Dedifferentiated amniotic fluid mesenchymal stem cell (primary cell): ENCODE measurements at regions not wholly inside any gene's neighbourhood (a gene's known extent, or its start where the extent isn't known, plus 50 kb on each side); places are given as distances from the start of the nearest gene placed in this dataset.

Source experiments
- DNase-seq: peaks from one replicate; pipeline ENCODE4 v3.0.0-alpha.2; 2016; ENCODE audit errors: extremely low spot score

- no peak for DNase-seq
These were observed 72.9 kb upstream of the PPM1J start for GRCh38 chr1:112788054-112788453.

GRCh38 chr1:112783059-112783458 lies 67.9 kb upstream of the PPM1J start:
- DNase-seq: no peak

GRCh38 chr1:112779665-112780526 lies 64.8 kb upstream of the PPM1J start:
- no peak for DNase-seq

GRCh38 chr1:112778137-112778536 lies 63.0 kb upstream of the PPM1J start:
- DNase-seq: no peak

- DNase-seq: no peak
These were observed 61.6 kb upstream of the PPM1J start for GRCh38 chr1:112776688-112777087.

- DNase-seq: no peak
These were observed 57.6 kb upstream of the PPM1J start for GRCh38 chr1:112772781-112773180.

GRCh38 chr1:112770724-112771123 lies 55.6 kb upstream of the PPM1J start:
- DNase-seq: no peak

- no peak for DNase-seq
These were observed 54.5 kb upstream of the PPM1J start for GRCh38 chr1:112769611-112770010.

- DNase-seq: no peak
These were observed 52.5 kb upstream of the PPM1J start for GRCh38 chr1:112767646-112768045.
